HCT116 (cell line): ENCODE measurements at regions not wholly inside any gene's neighbourhood (a gene's known extent, or its start where the extent isn't known, plus 50 kb on each side); places are given as distances from the start of the nearest gene placed in this dataset.

ENCODE experiments used
- ATAC-seq: fragments of 200-7000 bp; cut with Tn5 transposase; 2 replicates; pipeline ENCODE4 v1.9.1; 2020; ENCODE audit warnings: mild to moderate bottlenecking, moderate library complexity
- BruUV-seq: library from RNA; stranded (reverse); fragments of 400-500 nt; replicated peaks from 2 replicates; lab custom pipeline; 2021; lab: Mats Ljungman, UMichigan
- CTCF ChIA-PET: fragments of 300-600 bp; sonication (Branson Sonifier 250); formaldehyde crosslinking; loops from one replicate; lab custom pipeline; 2021; ENCODE audit warnings: antibody characterized with exemption; lab: Charles Lee
- POLR2A ChIA-PET: fragments of 300-600, 350-600 bp; sonication (Branson Sonifier 250); formaldehyde crosslinking; loops from one replicate; lab custom pipeline; 2021; ENCODE audit warnings: antibody characterized with exemption; lab: Charles Lee
- RAD21 ChIA-PET, 2 experiments: fragments of 300-600 bp; sonication (Branson Sonifier 250); formaldehyde crosslinking; loops; one replicate each; lab custom pipeline; 2023; ENCODE audit warnings: low total read pairs in 2 of 2; ENCODE audit not compliant: uncharacterized antibody in 2 of 2, unreplicated experiment in 2 of 2, low non-redundant PET in 1 of 2; lab: Charles Lee
- DNase-seq: peaks from one replicate; pipeline ENCODE4 v3.0.0-alpha.2; 2010; ENCODE audit warnings: low read depth, low spot score
- H2AFZ ChIP-seq: fragments of 200-600 bp; shearing (Covaris generic), sonication (generic); 2 replicates; pipeline ENCODE4 v1.6.1; 2017; ENCODE audit warnings: low read depth, mixed run types, mixed read lengths, antibody characterized with exemption, low read length; ENCODE audit not compliant: poor library complexity, severe bottlenecking
- H3K27ac ChIP-seq: 2 replicates; pipeline ENCODE4 v1.5.1; 2012; ENCODE audit warnings: low read depth, low read length
- H3K27me3 ChIP-seq: fragments of 200-600 bp; sonication (generic); 2 replicates; pipeline ENCODE4 v1.6.1; 2016; ENCODE audit warnings: mixed run types, low read length, mixed read lengths; ENCODE audit not compliant: insufficient read depth
- H3K36me3 ChIP-seq, 2 experiments: fragments of 200-500 bp in 1 of 2; fragments of 200-600 bp in 1 of 2; sonication (Bioruptor generic) in 1 of 2; sonication (generic) in 1 of 2; 2 replicates each; pipeline versions ENCODE4 v1.5.1 to v1.6.1; 2014 to 2016; ENCODE audit warnings: low read length in 2 of 2, inconsistent platforms in 1 of 2, mixed read lengths in 1 of 2, mixed run types in 1 of 2; ENCODE audit not compliant: insufficient read depth in 2 of 2, control insufficient read depth in 1 of 2
- H3K4me1 ChIP-seq, 2 experiments: fragments of 200-600 bp in 1 of 2; sonication (generic) in 1 of 2; 2 replicates each; pipeline versions ENCODE4 v1.5.1 to v1.6.1; 2012 to 2017; ENCODE audit warnings: low read length in 2 of 2, inconsistent platforms in 1 of 2, mild to moderate bottlenecking in 1 of 2, mixed read lengths in 1 of 2, mixed run types in 1 of 2, moderate library complexity in 1 of 2; ENCODE audit not compliant: insufficient read depth in 2 of 2, control insufficient read depth in 1 of 2
- H3K4me2 ChIP-seq: fragments of 200-600 bp; sonication (generic); 2 replicates; pipeline ENCODE4 v1.6.1; 2017; ENCODE audit warnings: mixed run types, low read length, mixed read lengths
- H3K4me3 ChIP-seq, 2 experiments: fragments of 200-600 bp in 1 of 2; sonication (generic) in 1 of 2; replicated peaks in 1 of 2; 2 replicates each; pipeline ENCODE4 v1.5.1; 2011 to 2016; ENCODE audit warnings: low read length in 2 of 2, control low read depth in 1 of 2, low read depth in 1 of 2, mild to moderate bottlenecking in 1 of 2, mixed read lengths in 1 of 2, mixed run types in 1 of 2
- H3K79me2 ChIP-seq: fragments of 200-600 bp; sonication (generic); 2 replicates; pipeline ENCODE4 v1.6.1; 2017; ENCODE audit warnings: mild to moderate bottlenecking, mixed run types, low read length, moderate library complexity, mixed read lengths; ENCODE audit not compliant: insufficient read depth
- H3K9ac ChIP-seq: fragments of 200-600 bp; sonication (generic); 2 replicates; pipeline ENCODE4 v1.6.1; 2016; ENCODE audit warnings: low read length, mixed read lengths
- H3K9me2 ChIP-seq: fragments of 200-600 bp; sonication (generic), shearing (Covaris generic); 2 replicates; pipeline ENCODE4 v1.6.1; 2017; ENCODE audit warnings: mixed run types, mild to moderate bottlenecking, moderate library complexity; ENCODE audit not compliant: insufficient read depth
- H3K9me3 ChIP-seq, 2 experiments: fragments of 200-500 bp in 1 of 2; fragments of 200-600 bp in 1 of 2; sonication (Bioruptor generic) in 1 of 2; sonication (generic) in 1 of 2; 2 replicates each; pipeline ENCODE4 v1.6.1; 2014 to 2017; ENCODE audit warnings: low read length in 2 of 2, mixed read lengths in 2 of 2, inconsistent platforms in 1 of 2, low read depth in 1 of 2, mild to moderate bottlenecking in 1 of 2, mixed run types in 1 of 2, moderate library complexity in 1 of 2; ENCODE audit not compliant: control insufficient read depth in 1 of 2, insufficient read depth in 1 of 2
- H4K20me1 ChIP-seq: fragments of 200-600 bp; sonication (generic), shearing (Covaris generic); 2 replicates; pipeline ENCODE4 v1.6.1; 2017; ENCODE audit warnings: mixed run types, mild to moderate bottlenecking, moderate library complexity; ENCODE audit not compliant: insufficient read depth
- CBX3 ChIP-seq: IDR thresholded peaks from 2 replicates; pipeline ENCODE4 v1.6.1; 2012; ENCODE audit warnings: low read depth
- CEBPB ChIP-seq: IDR thresholded peaks from 2 replicates; pipeline ENCODE4 v1.6.1; 2012; ENCODE audit warnings: low read depth
- ELF1 ChIP-seq: IDR thresholded peaks from 2 replicates; pipeline ENCODE4 v1.6.1; 2012; ENCODE audit warnings: low read depth, borderline replicate concordance
- EZH2phosphoT487 ChIP-seq: fragments of 200-600 bp; IDR thresholded peaks from 2 replicates; pipeline ENCODE4 v1.6.1; 2018; ENCODE audit warnings: antibody characterized with exemption, borderline replicate concordance
- FOSL1 ChIP-seq: IDR thresholded peaks from 2 replicates; pipeline ENCODE4 v1.6.1; 2012; ENCODE audit warnings: low read depth
- MAX ChIP-seq: IDR thresholded peaks from 2 replicates; pipeline ENCODE4 v1.6.1; 2012
- POLR2A ChIP-seq: IDR thresholded peaks from 2 replicates; pipeline ENCODE4 v1.7.0; 2011; ENCODE audit warnings: borderline replicate concordance; ENCODE audit not compliant: insufficient read depth, insufficient read length; ENCODE audit errors: extremely low read depth
- SIN3A ChIP-seq: IDR thresholded peaks from 2 replicates; pipeline ENCODE4 v1.6.1; 2012; ENCODE audit warnings: low read depth
- SRF ChIP-seq: IDR thresholded peaks from 2 replicates; pipeline ENCODE4 v1.6.1; 2012; ENCODE audit warnings: low read depth
- TCF7L2 ChIP-seq: IDR thresholded peaks from 2 replicates; pipeline ENCODE4 v1.7.0; 2011; ENCODE audit warnings: borderline replicate concordance, inconsistent platforms; ENCODE audit not compliant: insufficient read depth, insufficient read length; ENCODE audit errors: extremely low read depth
- ZBTB33 ChIP-seq: IDR thresholded peaks from 2 replicates; pipeline ENCODE4 v1.6.1; 2011; ENCODE audit warnings: mild to moderate bottlenecking, low read length, moderate library complexity; ENCODE audit not compliant: insufficient replicate concordance; ENCODE audit errors: extremely low read depth
- ZNF274 ChIP-seq: fragments of 200-500 bp; sonication (Bioruptor generic); IDR thresholded peaks from 2 replicates; pipeline ENCODE4 v1.6.1; 2014; ENCODE audit warnings: mild to moderate bottlenecking, low read depth, low read length, inconsistent platforms
- intact Hi-C: fragments of 100-400 bp; cut with micrococcal nuclease; formaldehyde crosslinking; loops from 2 replicates; pipeline ENCODE4 v1.10.0; 2022

GRCh38 chr5:127153521-127153920 is 80.2 kb upstream of the C5orf63 start (continued):
- TF ChIP-seq ZBTB33: no peak
- TF ChIP-seq CEBPB: no peak

GRCh38 chr5:127163750-127164149 is 90.4 kb upstream of the C5orf63 start:
- Histone ChIP-seq H3K36me3 (no peaks in the 10 kb centered on the region), H3K9me3 (no peaks in the 10 kb centered on the region), H3K9ac (no peak overlapping the region), H3K4me3 (no peak overlapping the region)
- intact Hi-C loops: no loop called here
- ChIA-PET POLR2A (no interaction called here), RAD21 (no interaction called here), CTCF (no interaction called here)
- BruUV-seq: no TSS peak
- ATAC-seq: no peak
- no peak for TF ChIP-seq FOSL1
- no peak for TF ChIP-seq ELF1
- TF ChIP-seq TCF7L2: no peak
- no peak for TF ChIP-seq EZH2phosphoT487
- no peak for TF ChIP-seq CEBPB
- no peak for TF ChIP-seq ZBTB33
- no peak for TF ChIP-seq SIN3A
- TF ChIP-seq SRF: no peak
- no peak for TF ChIP-seq POLR2A
- TF ChIP-seq ZNF274: no peak
- no peak for TF ChIP-seq CBX3
- no peak for TF ChIP-seq MAX
- TF ChIP-seq, all 23 proteins: peak for 0
- H3K27ac ChIP-seq: no peak overlapping the region
- H4K20me1 ChIP-seq: no peaks in the 10 kb centered on the region
- DNase-seq: no peak
- H2AFZ ChIP-seq: no peak overlapping the region
- no peaks in the 10 kb centered on the region for H3K9me2 ChIP-seq
- no peak overlapping the region for H3K4me2 ChIP-seq
- no peaks in the 10 kb centered on the region for H3K27me3 ChIP-seq
- H3K79me2 ChIP-seq: no peaks in the 10 kb centered on the region
- no peaks in the 10 kb centered on the region for H3K4me1 ChIP-seq
